ENCODE measurements at regions not wholly inside any gene's neighbourhood (a gene's known extent, or its start where the extent isn't known, plus 50 kb on each side); places are given as distances from the start of the nearest gene placed in this dataset.

DNA sequence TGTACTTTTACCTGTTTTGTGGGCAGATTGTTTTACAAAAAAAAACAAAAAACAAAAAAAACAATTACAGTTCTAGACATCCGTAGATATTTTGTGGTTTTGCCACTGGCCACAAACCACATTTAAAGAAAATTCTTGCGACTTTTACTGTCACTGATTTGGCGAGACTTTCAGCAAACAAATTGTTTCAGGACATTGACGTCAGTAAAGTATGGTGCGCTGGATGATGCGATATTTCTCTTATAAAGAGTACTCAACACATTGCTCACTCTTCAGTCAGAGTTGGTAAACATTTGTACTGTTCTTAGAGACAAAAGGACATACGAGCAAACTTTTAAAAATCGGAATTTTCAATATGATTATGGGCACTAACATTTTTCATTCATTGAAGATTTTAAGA lies 229.8 kb downstream of the HAO1 start (continued):
- TF ChIP-seq, protein P1, sequence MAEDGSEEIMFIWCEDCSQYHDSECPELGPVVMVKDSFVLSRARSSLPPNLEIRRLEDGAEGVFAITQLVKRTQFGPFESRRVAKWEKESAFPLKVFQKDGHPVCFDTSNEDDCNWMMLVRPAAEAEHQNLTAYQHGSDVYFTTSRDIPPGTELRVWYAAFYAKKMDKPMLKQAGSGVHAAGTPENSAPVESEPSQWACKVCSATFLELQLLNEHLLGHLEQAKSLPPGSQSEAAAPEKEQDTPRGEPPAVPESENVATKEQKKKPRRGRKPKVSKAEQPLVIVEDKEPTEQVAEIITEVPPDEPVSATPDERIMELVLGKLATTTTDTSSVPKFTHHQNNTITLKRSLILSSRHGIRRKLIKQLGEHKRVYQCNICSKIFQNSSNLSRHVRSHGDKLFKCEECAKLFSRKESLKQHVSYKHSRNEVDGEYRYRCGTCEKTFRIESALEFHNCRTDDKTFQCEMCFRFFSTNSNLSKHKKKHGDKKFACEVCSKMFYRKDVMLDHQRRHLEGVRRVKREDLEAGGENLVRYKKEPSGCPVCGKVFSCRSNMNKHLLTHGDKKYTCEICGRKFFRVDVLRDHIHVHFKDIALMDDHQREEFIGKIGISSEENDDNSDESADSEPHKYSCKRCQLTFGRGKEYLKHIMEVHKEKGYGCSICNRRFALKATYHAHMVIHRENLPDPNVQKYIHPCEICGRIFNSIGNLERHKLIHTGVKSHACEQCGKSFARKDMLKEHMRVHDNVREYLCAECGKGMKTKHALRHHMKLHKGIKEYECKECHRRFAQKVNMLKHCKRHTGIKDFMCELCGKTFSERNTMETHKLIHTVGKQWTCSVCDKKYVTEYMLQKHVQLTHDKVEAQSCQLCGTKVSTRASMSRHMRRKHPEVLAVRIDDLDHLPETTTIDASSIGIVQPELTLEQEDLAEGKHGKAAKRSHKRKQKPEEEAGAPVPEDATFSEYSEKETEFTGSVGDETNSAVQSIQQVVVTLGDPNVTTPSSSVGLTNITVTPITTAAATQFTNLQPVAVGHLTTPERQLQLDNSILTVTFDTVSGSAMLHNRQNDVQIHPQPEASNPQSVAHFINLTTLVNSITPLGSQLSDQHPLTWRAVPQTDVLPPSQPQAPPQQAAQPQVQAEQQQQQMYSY (CRISPR knock-in tag; IDR thresholded peaks at IDR 0.05) = no peak

DNA sequence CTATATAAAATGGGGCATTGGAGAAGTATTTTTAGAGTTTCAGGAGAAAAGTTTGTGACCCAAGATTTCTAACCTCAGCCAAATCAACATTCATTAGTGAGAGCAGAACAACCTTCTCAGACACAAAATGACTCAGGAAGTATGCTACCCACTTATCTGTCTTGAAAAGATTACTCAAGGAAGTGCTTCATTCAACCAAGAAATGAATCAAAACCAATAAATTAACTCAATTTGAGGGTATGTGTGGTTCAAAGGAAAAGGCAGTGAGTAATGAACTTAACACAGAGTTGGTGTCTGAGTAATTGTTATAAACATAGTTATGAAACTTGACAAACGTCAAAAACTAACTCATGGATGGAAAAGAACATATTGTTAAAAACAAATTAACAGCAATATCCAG lies 227.6 kb downstream of the HAO1 start:
- DNase-seq (ENCODE audit: low spot score) = no peak
- no peak overlapping the region for H3K4me3 ChIP-seq (replicated peaks in 1 of 3; ENCODE audit: insufficient read depth in 1 of 3, low read depth in 2 of 3, low read length in 3 of 3)
- WGBS (ENCODE audit: low lambda C conversion rate) = 6% methylated on average over 1 of the region's 1 CpG
- no TSS peak for BruUV-seq (replicated peaks)
- intact Hi-C loops (cut with micrococcal nuclease; ENCODE audit: unreplicated experiment) = loop anchor here (10.0 kb wide), 1 partner anchor 192 kb away; no protein-coding TSS in a partner anchor
- ChIA-PET POLR2A (no interaction called here), CTCF (ENCODE audit: low intra/inter-chr PET ratio, low total read pairs) (no interaction called here)
- no peak for TF ChIP-seq MBNL3 (CRISPR knock-in tag; conservative IDR thresholded peaks at IDR 0.05)
- TF ChIP-seq ZSCAN30 (CRISPR knock-in tag; IDR thresholded peaks at IDR 0.05) = no peak
- TF ChIP-seq, protein P2, sequence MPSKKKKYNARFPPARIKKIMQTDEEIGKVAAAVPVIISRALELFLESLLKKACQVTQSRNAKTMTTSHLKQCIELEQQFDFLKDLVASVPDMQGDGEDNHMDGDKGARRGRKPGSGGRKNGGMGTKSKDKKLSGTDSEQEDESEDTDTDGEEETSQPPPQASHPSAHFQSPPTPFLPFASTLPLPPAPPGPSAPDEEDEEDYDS (CRISPR knock-in tag; IDR thresholded peaks at IDR 0.05) = no peak
- no peak for TF ChIP-seq ZNF713 (CRISPR knock-in tag; IDR thresholded peaks at IDR 0.05)
- TF ChIP-seq SP140L (CRISPR knock-in tag; IDR thresholded peaks at IDR 0.05; ENCODE audit: borderline replicate concordance) = no peak
- TF ChIP-seq EP300 (IDR thresholded peaks at IDR 0.05; ENCODE audit: low read depth in 2 of 2, low read length in 2 of 2) = no peak
- TF ChIP-seq EP300 (CRISPR knock-in tag; IDR thresholded peaks at IDR 0.05; ENCODE audit: borderline replicate concordance) = no peak
- TF ChIP-seq, protein P3, sequence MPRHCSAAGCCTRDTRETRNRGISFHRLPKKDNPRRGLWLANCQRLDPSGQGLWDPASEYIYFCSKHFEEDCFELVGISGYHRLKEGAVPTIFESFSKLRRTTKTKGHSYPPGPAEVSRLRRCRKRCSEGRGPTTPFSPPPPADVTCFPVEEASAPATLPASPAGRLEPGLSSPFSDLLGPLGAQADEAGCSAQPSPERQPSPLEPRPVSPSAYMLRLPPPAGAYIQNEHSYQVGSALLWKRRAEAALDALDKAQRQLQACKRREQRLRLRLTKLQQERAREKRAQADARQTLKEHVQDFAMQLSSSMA (CRISPR knock-in tag; IDR thresholded peaks at IDR 0.05) = no peak
- TF ChIP-seq SNAPC2 (CRISPR knock-in tag; IDR thresholded peaks at IDR 0.05) = no peak
- TF ChIP-seq CHD2 (IDR thresholded peaks at IDR 0.05; ENCODE audit: low read depth, low read length) = no peak
- TF ChIP-seq ZKSCAN8 (CRISPR knock-in tag; IDR thresholded peaks at IDR 0.05; ENCODE audit: borderline replicate concordance) = no peak
- TF ChIP-seq ZNF790 (CRISPR knock-in tag; IDR thresholded peaks at IDR 0.05; ENCODE audit: borderline replicate concordance) = no peak
- no peak for TF ChIP-seq CEBPB (IDR thresholded peaks at IDR 0.05; ENCODE audit: borderline replicate concordance, low read depth, low read length)
- TF ChIP-seq, protein P4, sequence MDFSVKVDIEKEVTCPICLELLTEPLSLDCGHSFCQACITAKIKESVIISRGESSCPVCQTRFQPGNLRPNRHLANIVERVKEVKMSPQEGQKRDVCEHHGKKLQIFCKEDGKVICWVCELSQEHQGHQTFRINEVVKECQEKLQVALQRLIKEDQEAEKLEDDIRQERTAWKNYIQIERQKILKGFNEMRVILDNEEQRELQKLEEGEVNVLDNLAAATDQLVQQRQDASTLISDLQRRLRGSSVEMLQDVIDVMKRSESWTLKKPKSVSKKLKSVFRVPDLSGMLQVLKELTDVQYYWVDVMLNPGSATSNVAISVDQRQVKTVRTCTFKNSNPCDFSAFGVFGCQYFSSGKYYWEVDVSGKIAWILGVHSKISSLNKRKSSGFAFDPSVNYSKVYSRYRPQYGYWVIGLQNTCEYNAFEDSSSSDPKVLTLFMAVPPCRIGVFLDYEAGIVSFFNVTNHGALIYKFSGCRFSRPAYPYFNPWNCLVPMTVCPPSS (IDR thresholded peaks at IDR 0.05) = no peak
- no peak for TF ChIP-seq ARNT2 (CRISPR knock-in tag; IDR thresholded peaks at IDR 0.05; ENCODE audit: low read depth)
- no peak overlapping the region for H2AFZ ChIP-seq (ENCODE audit: low read length)
- H3K4me1 ChIP-seq (ENCODE audit: insufficient read depth, low read length) = peaks cover 18% of the 10 kb centered on the region
- no peak for FAIRE-seq
- ATAC-seq = no peak
- in situ Hi-C loops (cut with HindIII; ENCODE audit: extremely low pct_ligation_motif_present, low pct_unique_long_range_greater_than_20kb) = no loop called here
- H3K9me3 ChIP-seq (ENCODE audit: low read length) = no peaks in the 10 kb centered on the region
- no peaks in the 10 kb centered on the region for H3K79me2 ChIP-seq (ENCODE audit: insufficient read depth, low read length)
- H3K36me3 ChIP-seq (replicated peaks in 1 of 2; ENCODE audit: control insufficient read depth in 1 of 2, insufficient read depth in 2 of 2, low read length in 2 of 2) = no peaks in the 10 kb centered on the region
- no peaks in the 10 kb centered on the region for H3K27me3 ChIP-seq (ENCODE audit: control insufficient read depth in 1 of 2, insufficient read depth in 2 of 2, low read length in 2 of 2)
- no peaks in the 10 kb centered on the region for H4K20me1 ChIP-seq (ENCODE audit: insufficient read depth, low read length)
- no peak overlapping the region for H3K27ac ChIP-seq (ENCODE audit: extremely low read length, insufficient read depth, low read length)
- no peak overlapping the region for H3K9ac ChIP-seq (ENCODE audit: insufficient read depth, low read depth, low read length)
- H3K4me2 ChIP-seq (ENCODE audit: low read depth, low read length) = no peak overlapping the region
